ENCODE measurements at regions not wholly inside any gene's neighbourhood (a gene's known extent, or its start where the extent isn't known, plus 50 kb on each side); places are given as distances from the start of the nearest gene placed in this dataset.

DNA sequence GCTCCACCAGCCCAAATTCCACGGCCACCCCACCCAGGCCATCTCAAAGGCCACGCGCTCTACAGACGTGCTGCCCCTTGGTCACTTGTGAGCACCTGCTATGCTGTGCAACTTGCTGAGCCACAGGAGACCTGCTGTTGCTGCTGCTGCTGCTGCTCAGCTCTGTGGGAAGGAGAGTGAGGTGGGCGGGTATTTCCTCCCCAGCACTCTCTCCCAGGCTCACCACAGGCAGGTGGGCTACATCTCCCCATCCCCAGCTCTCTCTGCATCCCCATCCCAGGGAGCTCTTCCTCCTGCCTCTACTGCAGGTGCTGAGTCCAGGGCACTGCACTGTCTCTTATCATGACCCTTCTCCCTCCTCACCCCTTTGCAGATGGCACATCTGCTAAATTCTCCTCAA lies 306.9 kb downstream of the BCL11B start:
- H3K9ac ChIP-seq, result no peak overlapping the region
- no peaks in the 10 kb centered on the region for H3K36me3 ChIP-seq
- H3K27me3 ChIP-seq, result no peaks in the 10 kb centered on the region
- H3K4me3 ChIP-seq, result no peak overlapping the region
- H3K4me2 ChIP-seq, result peak overlapping the region in 5 of 11 experiments; percentile 15 to 31 (median 20); a peak in 5 of 22 replicates
- no peaks in the 10 kb centered on the region for H4K20me1 ChIP-seq
- TF ChIP-seq Cebpa-rat (IDR thresholded peaks at IDR 0.05), result no peak
- H3K27ac ChIP-seq, result no peak overlapping the region
- no peaks in the 10 kb centered on the region for H3K9me3 ChIP-seq (replicated peaks in 1 of 11)
- peaks cover 0 to 17% (median 9%) of the 10 kb centered on the region in 10 experiments; a peak in 9 of 20 replicates for H3K4me1 ChIP-seq

DNA sequence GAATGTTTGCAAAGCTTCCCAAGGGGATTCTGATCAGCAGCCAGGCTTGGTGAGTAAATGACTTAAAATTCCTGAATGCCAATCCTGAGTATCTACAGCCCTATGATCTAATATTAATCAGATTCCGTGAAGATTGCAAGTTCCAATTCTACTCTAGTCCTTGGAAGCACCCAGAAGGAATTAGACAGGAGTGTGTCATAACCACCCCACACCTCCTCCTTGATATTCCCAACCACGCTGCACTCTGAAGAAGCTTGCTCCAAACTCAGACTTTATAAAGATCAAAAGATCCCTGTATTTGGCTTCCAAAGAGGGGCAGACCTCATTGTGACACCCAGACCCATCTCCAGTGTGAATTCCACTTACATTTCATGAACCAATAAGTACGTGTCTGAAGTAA lies 306.0 kb downstream of the BCL11B start:
- no peaks in the 10 kb centered on the region for H4K20me1 ChIP-seq
- no peaks in the 10 kb centered on the region for H3K27me3 ChIP-seq
- H3K9ac ChIP-seq, result no peak overlapping the region
- no peaks in the 10 kb centered on the region for H3K9me3 ChIP-seq (replicated peaks in 1 of 11)
- peaks cover 0 to 17% (median 9%) of the 10 kb centered on the region in 10 experiments; a peak in 9 of 20 replicates for H3K4me1 ChIP-seq
- H3K27ac ChIP-seq, result no peak overlapping the region
- no peak overlapping the region for H3K4me2 ChIP-seq
- H3K4me3 ChIP-seq, result no peak overlapping the region
- H3K36me3 ChIP-seq, result no peaks in the 10 kb centered on the region
- no peak for TF ChIP-seq Cebpa-rat (IDR thresholded peaks at IDR 0.05)

DNA sequence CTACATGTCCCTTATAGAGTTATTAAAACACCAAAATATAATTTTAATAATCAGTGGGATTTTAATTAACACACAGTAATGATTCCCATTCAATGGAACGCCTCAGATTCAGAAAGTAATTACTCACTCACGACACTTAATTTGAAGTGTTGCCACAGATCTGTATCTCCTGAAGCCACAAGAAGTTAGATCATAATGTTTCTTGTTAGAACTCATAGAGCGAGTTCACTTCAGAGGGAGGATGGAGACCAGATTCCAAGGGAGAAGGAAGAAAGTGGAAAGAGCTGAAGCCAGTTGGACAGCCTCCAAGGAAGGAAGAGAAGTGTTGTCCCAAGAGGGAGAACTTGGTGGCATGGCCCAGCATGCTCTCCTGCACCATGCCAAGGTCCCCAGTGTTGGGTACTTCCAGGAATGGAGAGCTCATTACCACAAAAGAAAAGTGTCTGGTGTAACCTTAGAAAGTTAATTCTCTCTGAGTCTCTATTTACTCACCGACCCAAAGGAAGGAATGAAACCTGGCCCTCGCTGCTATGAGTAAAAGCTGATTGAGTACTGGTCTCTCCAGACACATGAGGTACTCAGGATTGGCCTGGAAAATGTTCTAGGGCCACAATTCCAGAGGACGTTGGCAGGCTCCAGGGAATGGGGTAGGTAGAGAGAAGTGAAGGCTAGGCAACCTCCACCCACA lies 305.4 kb downstream of the BCL11B start:
- H3K9ac ChIP-seq, result no peak overlapping the region
- H3K4me2 ChIP-seq, result no peak overlapping the region
- no peaks in the 10 kb centered on the region for H4K20me1 ChIP-seq
- peaks cover 0 to 17% (median 9%) of the 10 kb centered on the region in 10 experiments; a peak in 9 of 20 replicates for H3K4me1 ChIP-seq
- H3K27ac ChIP-seq, result no peak overlapping the region
- no peak for TF ChIP-seq Cebpa-rat (IDR thresholded peaks at IDR 0.05)
- H3K4me3 ChIP-seq, result no peak overlapping the region
- H3K36me3 ChIP-seq, result no peaks in the 10 kb centered on the region
- H3K27me3 ChIP-seq, result no peaks in the 10 kb centered on the region
- H3K9me3 ChIP-seq (replicated peaks in 1 of 11), result no peaks in the 10 kb centered on the region

DNA sequence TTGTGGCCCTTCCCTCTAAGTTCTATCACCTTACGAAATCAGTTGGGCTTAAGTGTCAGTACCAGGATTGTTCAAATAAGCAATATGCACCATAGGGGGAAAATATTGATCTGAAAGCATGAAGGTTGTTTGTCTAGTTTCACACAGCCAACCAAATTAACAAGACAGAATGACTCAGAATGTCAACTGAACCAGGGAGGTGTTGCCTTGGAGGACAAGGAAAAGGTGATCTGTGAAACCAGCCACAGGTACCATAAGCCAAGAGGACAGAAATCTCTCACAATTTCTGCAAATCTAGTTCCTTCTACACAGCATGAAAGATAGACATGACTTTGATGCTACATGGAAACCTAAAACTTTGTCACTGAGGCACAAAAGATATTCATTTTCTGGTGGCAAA lies 297.9 kb downstream of the BCL11B start:
- Histone ChIP-seq H3K9me3 (replicated peaks in 1 of 11) (peaks cover 0 to 14% (median 10%) of the 10 kb centered on the region in 11 experiments; a peak in 14 of 22 replicates), H3K9ac (no peak overlapping the region), H4K20me1 (no peaks in the 10 kb centered on the region), H3K4me3 (no peak overlapping the region), H3K4me1 (no peaks in the 10 kb centered on the region), H3K27ac (no peak overlapping the region), H3K36me3 (no peaks in the 10 kb centered on the region), H3K4me2 (no peak overlapping the region), H3K27me3 (no peaks in the 10 kb centered on the region)
- TF ChIP-seq Cebpa-rat (IDR thresholded peaks at IDR 0.05), result no peak

DNA sequence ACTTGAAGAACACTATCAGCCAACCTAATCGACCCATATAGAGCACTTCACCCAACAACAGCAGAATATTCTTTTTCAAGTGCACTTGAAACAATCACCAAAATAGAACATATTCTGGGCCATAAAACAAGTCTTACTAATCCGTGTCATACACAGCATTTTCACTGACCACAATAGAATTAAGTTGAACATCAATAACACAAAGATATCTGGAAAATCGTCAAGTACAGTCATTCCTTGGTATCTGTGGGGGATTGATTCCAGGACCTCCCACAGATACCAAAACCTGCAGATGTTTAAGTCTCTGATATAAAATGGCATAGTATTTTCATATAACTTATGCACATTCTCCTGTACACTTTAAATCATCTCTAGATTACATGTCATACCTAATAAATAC lies 295.7 kb downstream of the BCL11B start:
- Histone ChIP-seq H3K4me2 (no peak overlapping the region), H4K20me1 (no peaks in the 10 kb centered on the region), H3K36me3 (no peaks in the 10 kb centered on the region), H3K27me3 (no peaks in the 10 kb centered on the region), H3K4me3 (no peak overlapping the region), H3K27ac (no peak overlapping the region), H3K4me1 (no peaks in the 10 kb centered on the region), H3K9me3 (replicated peaks in 1 of 11) (peaks cover 0 to 18% (median 10%) of the 10 kb centered on the region in 11 experiments; a peak in 16 of 22 replicates), H3K9ac (no peak overlapping the region)
- no peak for TF ChIP-seq Cebpa-rat (IDR thresholded peaks at IDR 0.05)

DNA sequence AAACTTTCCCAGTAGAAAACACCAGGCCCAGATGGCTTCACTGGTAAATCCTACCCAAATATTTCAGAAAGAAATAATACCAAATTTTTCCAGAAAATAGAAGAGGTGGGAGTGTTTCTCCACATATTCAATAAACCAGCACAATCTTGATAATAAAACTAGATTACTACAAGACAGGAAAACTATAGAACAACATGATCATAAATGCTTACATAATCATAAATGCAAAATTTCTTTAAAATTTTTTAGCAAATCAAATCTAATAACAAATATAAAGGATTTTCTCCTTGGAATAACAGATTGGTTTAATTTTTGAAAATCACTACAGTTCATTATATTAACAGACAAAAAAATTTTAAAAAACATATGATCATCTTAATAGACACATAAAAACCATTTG lies 294.5 kb downstream of the BCL11B start:
- Histone ChIP-seq H3K36me3 (no peaks in the 10 kb centered on the region), H3K4me1 (no peaks in the 10 kb centered on the region), H3K27ac (no peak overlapping the region), H3K4me3 (no peak overlapping the region), H3K9me3 (replicated peaks in 1 of 11) (peaks cover 0 to 18% (median 10%) of the 10 kb centered on the region in 11 experiments; a peak in 16 of 22 replicates), H3K4me2 (no peak overlapping the region), H3K27me3 (no peaks in the 10 kb centered on the region), H4K20me1 (no peaks in the 10 kb centered on the region), H3K9ac (no peak overlapping the region)
- no peak for TF ChIP-seq Cebpa-rat (IDR thresholded peaks at IDR 0.05)

DNA sequence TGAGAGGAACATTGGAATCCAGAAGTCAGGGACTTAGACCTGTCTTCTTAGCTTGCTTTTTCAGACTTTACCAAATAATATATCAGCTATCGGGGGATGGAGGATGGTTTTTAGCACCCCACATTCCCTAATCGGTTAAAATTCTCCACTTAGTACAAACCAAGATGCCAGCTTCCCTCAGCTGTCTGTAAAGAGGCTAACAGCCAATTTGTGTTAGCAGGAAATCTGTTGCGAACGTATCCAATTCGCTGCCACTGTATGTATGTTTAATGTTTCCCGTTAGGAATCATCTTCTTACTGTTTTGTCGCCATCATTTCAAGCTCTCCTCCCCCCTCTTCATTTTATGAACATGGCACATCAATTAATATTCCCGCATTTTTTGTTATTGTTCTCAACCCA lies 289.0 kb downstream of the BCL11B start:
- H3K4me1 ChIP-seq, result peaks cover 4 to 10% (median 6%) of the 10 kb centered on the region in 10 experiments; a peak in 10 of 20 replicates
- H4K20me1 ChIP-seq, result no peaks in the 10 kb centered on the region

DNA sequence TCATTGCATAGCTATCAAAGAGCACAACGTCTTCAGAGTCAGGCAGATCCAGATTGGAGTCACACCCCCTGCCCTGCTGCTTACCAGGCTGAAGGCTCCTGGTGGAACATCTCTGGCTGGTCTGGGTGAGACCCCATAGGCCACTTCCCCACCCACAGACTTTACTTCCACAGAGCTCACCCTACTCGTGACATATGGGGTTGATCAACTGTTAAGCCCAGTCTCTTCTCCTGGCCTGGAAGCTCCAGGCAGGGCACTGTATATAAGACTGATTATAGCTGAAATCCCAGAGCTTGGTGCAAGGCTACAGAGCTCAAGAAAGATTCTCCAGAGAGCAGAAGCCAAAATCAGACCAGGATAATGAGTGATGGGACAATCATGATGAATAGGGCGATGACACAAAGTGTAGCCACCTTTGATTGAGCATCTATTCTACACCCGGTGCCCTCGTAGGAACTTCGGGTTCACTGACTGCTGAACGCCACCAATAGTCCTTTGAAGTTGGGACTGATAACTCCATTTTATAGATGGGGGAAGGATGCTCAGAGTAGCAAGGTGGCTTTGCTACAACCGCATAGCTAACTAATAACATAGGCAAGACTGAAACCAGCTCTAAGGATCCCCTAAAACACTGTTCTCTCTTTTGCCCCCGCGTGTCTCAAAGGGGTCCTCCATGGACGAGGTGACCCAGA lies 287.8 kb downstream of the BCL11B start:
- Histone ChIP-seq H3K9me3 (replicated peaks in 1 of 11) (peaks cover 0 to 7% (median 0%) of the 10 kb centered on the region in 11 experiments; a peak in 5 of 22 replicates), H3K4me3 (no peak overlapping the region), H3K27me3 (no peaks in the 10 kb centered on the region), H3K9ac (no peak overlapping the region), H3K27ac (no peak overlapping the region; a peak in 1 of 22 replicates), H3K36me3 (no peaks in the 10 kb centered on the region), H3K4me2 (peak overlapping the region in 8 of 11 experiments; percentile 12 to 57 (median 37); a peak in 12 of 22 replicates), H3K4me1 (peaks cover 4 to 10% (median 6%) of the 10 kb centered on the region in 10 experiments; a peak in 10 of 20 replicates), H4K20me1 (no peaks in the 10 kb centered on the region)
- TF ChIP-seq Cebpa-rat (IDR thresholded peaks at IDR 0.05), result no peak

More for the DNA sequence above, 289.0 kb downstream of the BCL11B start:
- no peak for TF ChIP-seq Cebpa-rat (IDR thresholded peaks at IDR 0.05)
- no peak overlapping the region for H3K27ac ChIP-seq
- no peak overlapping the region for H3K9ac ChIP-seq
- H3K27me3 ChIP-seq, result no peaks in the 10 kb centered on the region
- H3K4me2 ChIP-seq, result peak overlapping the region in 1 of 11 experiments; percentile 18; a peak in 2 of 22 replicates
- H3K4me3 ChIP-seq, result no peak overlapping the region
- no peaks in the 10 kb centered on the region for H3K36me3 ChIP-seq
- H3K9me3 ChIP-seq (replicated peaks in 1 of 11), result peaks cover 0 to 15% (median 6%) of the 10 kb centered on the region in 11 experiments; a peak in 16 of 22 replicates

DNA sequence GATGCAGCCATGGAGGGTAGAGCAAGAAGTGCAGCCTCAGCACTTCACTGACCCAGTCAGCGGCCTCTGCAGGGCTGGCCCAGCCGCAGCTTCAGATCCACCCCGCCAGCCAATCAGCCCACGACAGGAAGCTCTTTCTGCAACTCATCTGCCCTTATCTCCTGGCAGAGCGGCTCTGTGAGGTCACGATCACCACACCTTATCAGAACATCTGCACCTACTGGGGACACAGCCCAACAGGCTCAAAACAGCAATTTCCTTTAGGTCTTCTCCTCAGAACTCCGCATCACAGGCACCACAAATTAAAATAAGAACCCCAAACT lies 287.3 kb downstream of the BCL11B start:
- H4K20me1 ChIP-seq, result no peaks in the 10 kb centered on the region
- H3K4me1 ChIP-seq, result peaks cover 4 to 10% (median 6%) of the 10 kb centered on the region in 10 experiments; a peak in 10 of 20 replicates
- no peak for TF ChIP-seq Cebpa-rat (IDR thresholded peaks at IDR 0.05)
- peak overlapping the region in 8 of 11 experiments; percentile 12 to 57 (median 37); a peak in 13 of 22 replicates for H3K4me2 ChIP-seq
- H3K9ac ChIP-seq, result no peak overlapping the region
- H3K36me3 ChIP-seq, result no peaks in the 10 kb centered on the region
- no peak overlapping the region for H3K4me3 ChIP-seq
- peaks cover 0 to 1% (median 0%) of the 10 kb centered on the region in 11 experiments; a peak in 3 of 22 replicates for H3K9me3 ChIP-seq (replicated peaks in 1 of 11)
- H3K27ac ChIP-seq, result no peak overlapping the region; a peak in 1 of 22 replicates
- H3K27me3 ChIP-seq, result no peaks in the 10 kb centered on the region

Data from BLaER1 treated with 17β-estradiol and CSF1 and Interleukin-3, amounts not matched to agents 10 nM and 100 nM (cell line).